ENCODE measurements at regions not wholly inside any gene's neighbourhood (a gene's known extent, or its start where the extent isn't known, plus 50 kb on each side); places are given as distances from the start of the nearest gene placed in this dataset.

GRCh38 chr1:56302878-56303277 is 276.5 kb downstream of the PLPP3 start:
- H3K36me3 ChIP-seq (replicated peaks in 1 of 2; ENCODE audit: control insufficient read depth in 1 of 2, insufficient read depth in 2 of 2, low read length in 2 of 2), result no peaks in the 10 kb centered on the region
- DNase-seq, result no peak
- no peaks in the 10 kb centered on the region for H3K36me3 Mint-ChIP-seq
- H3K4me3 ChIP-seq (replicated peaks in 1 of 3; ENCODE audit: low read depth in 2 of 3, low read length in 3 of 3), result no peak overlapping the region
- H3K4me3 Mint-ChIP-seq, result no peak overlapping the region
- H3K9ac ChIP-seq (ENCODE audit: insufficient read depth, low read length, poor library complexity, severe bottlenecking), result no peak overlapping the region
- H3K4me1 Mint-ChIP-seq, result no peaks in the 10 kb centered on the region
- peaks cover 0 to 2% (median 0%) of the 10 kb centered on the region in 7 donors for H3K9me3 Mint-ChIP-seq
- WGBS (ENCODE audit: insufficient coverage), result 95% methylated on average over 1 of the region's 2 CpGs
- H3K27ac ChIP-seq (ENCODE audit: low read depth in 1 of 2, low read length in 2 of 2), result no peak overlapping the region
- TF ChIP-seq CTCF (IDR thresholded peaks at IDR 0.05), result no peak
- no peak overlapping the region for H2AFZ ChIP-seq (ENCODE audit: insufficient read depth, low read depth, low read length, poor library complexity, severe bottlenecking)
- no peak overlapping the region for H3K4me2 ChIP-seq (replicated peaks; ENCODE audit: extremely low read depth, low read length, poor library complexity, severe bottlenecking)
- no peaks in the 10 kb centered on the region for H3K27me3 Mint-ChIP-seq (ENCODE audit: low read depth in 3 of 3)
- H3K27ac Mint-ChIP-seq, result no peak overlapping the region
- H3K4me1 ChIP-seq (ENCODE audit: control insufficient read depth in 1 of 2, insufficient read depth in 2 of 2, low read length in 2 of 2), result no peaks in the 10 kb centered on the region
- H3K9me3 ChIP-seq (replicated peaks in 1 of 2; ENCODE audit: control insufficient read depth in 1 of 2, insufficient read depth in 1 of 2, low read length in 2 of 2), result no peaks in the 10 kb centered on the region
- intact Hi-C loops (cut with micrococcal nuclease), result no loop called here
- no peaks in the 10 kb centered on the region for H3K27me3 ChIP-seq (ENCODE audit: control insufficient read depth in 2 of 2, insufficient read depth in 2 of 2, low read length in 2 of 2)
- no peaks in the 10 kb centered on the region for H4K20me1 ChIP-seq (ENCODE audit: insufficient read depth, low read length)
- no peaks in the 10 kb centered on the region for H3K79me2 ChIP-seq (ENCODE audit: insufficient read depth, low read length)

- Histone ChIP-seq H3K27ac (ENCODE audit: low read depth in 1 of 2, low read length in 2 of 2) (no peak overlapping the region), H3K4me3 (replicated peaks in 1 of 3; ENCODE audit: low read depth in 2 of 3, low read length in 3 of 3) (no peak overlapping the region), H3K27me3 (ENCODE audit: control insufficient read depth in 2 of 2, insufficient read depth in 2 of 2, low read length in 2 of 2) (no peaks in the 10 kb centered on the region), H4K20me1 (ENCODE audit: insufficient read depth, low read length) (no peaks in the 10 kb centered on the region), H3K79me2 (ENCODE audit: insufficient read depth, low read length) (no peaks in the 10 kb centered on the region), H3K4me1 (ENCODE audit: control insufficient read depth in 1 of 2, insufficient read depth in 2 of 2, low read length in 2 of 2) (peaks cover 1% of the 10 kb centered on the region in 2 donors), H3K9ac (ENCODE audit: insufficient read depth, low read length, poor library complexity, severe bottlenecking) (no peak overlapping the region), H3K36me3 (replicated peaks in 1 of 2; ENCODE audit: control insufficient read depth in 1 of 2, insufficient read depth in 2 of 2, low read length in 2 of 2) (no peaks in the 10 kb centered on the region), H3K4me2 (replicated peaks; ENCODE audit: extremely low read depth, low read length, poor library complexity, severe bottlenecking) (no peak overlapping the region), H3K9me3 (replicated peaks in 1 of 2; ENCODE audit: control insufficient read depth in 1 of 2, insufficient read depth in 1 of 2, low read length in 2 of 2) (no peaks in the 10 kb centered on the region), H2AFZ (ENCODE audit: insufficient read depth, low read depth, low read length, poor library complexity, severe bottlenecking) (no peak overlapping the region)
- Mint-ChIP-seq H3K4me3 (no peak overlapping the region), H3K4me1 (peaks cover 2% of the 10 kb centered on the region), H3K27me3 (ENCODE audit: low read depth in 3 of 3) (peaks cover 0 to 5% (median 0%) of the 10 kb centered on the region in 3 donors), H3K27ac (no peak overlapping the region), H3K36me3 (no peaks in the 10 kb centered on the region), H3K9me3 (peaks cover 0 to 2% (median 0%) of the 10 kb centered on the region in 7 donors)
- 94% methylated on average over 5 of the region's 5 CpGs for WGBS (ENCODE audit: insufficient coverage)
- DNase-seq, result no peak
- TF ChIP-seq CTCF (IDR thresholded peaks at IDR 0.05), result no peak
- intact Hi-C loops (cut with micrococcal nuclease), result no loop called here
Measured at GRCh38 chr1:56301791-56302190, 277.6 kb downstream of the PLPP3 start.

All from CD14-positive monocyte (primary cell).